ENCODE measurements at regions not wholly inside any gene's neighbourhood (a gene's known extent, or its start where the extent isn't known, plus 50 kb on each side); places are given as distances from the start of the nearest gene placed in this dataset.

- TF ChIP-seq CTCF (IDR thresholded peaks at IDR 0.05; ENCODE audit: borderline replicate concordance, extremely low read depth, low read length, poor library complexity, severe bottlenecking) (no peak), EZH2 (IDR thresholded peaks at IDR 0.05; ENCODE audit: borderline replicate concordance, low read depth, low read length, severe bottlenecking) (no peak)
These were observed 349.8 kb downstream of the DLEU7 start for GRCh38 chr13:50493683-50494082.
